Activated CD4-positive, alpha-beta T cell treated with anti-CD3 and anti-CD28 coated beads, Interleukin-2, amount 10 ng/mL, durations not matched to agents 7 days and 5 days (primary cell): ENCODE measurements at regions not wholly inside any gene's neighbourhood (a gene's known extent, or its start where the extent isn't known, plus 50 kb on each side); places are given as distances from the start of the nearest gene placed in this dataset.

Source experiments
- CTCF ChIA-PET: fragments of 350-600 bp; sonication (Branson Sonifier 250); formaldehyde crosslinking; loops from one replicate; lab custom pipeline; 2021; ENCODE audit warnings: antibody characterized with exemption; lab: Charles Lee
- POLR2A ChIA-PET: fragments of 350-600 bp; sonication (Branson Sonifier 250); formaldehyde crosslinking; loops from one replicate; lab custom pipeline; 2021; ENCODE audit warnings: antibody characterized with exemption; lab: Charles Lee
- DNase-seq: peaks from one replicate; pipeline ENCODE4 v3.0.0-alpha.2; 2020
- H3K27ac Mint-ChIP-seq: one replicate; pipeline ENCODE4 v1.8.0; 2021; ENCODE audit warnings: mild to moderate bottlenecking, moderate library complexity, mixed read lengths
- H3K27me3 Mint-ChIP-seq: one replicate; pipeline ENCODE4 v1.8.0; 2021; ENCODE audit warnings: mixed read lengths
- H3K36me3 Mint-ChIP-seq: one replicate; pipeline ENCODE4 v1.8.0; 2021; ENCODE audit warnings: low read depth, mixed read lengths
- H3K4me1 Mint-ChIP-seq: one replicate; pipeline ENCODE4 v1.8.0; 2021; ENCODE audit warnings: mixed read lengths
- H3K4me3 Mint-ChIP-seq: one replicate; pipeline ENCODE4 v1.8.0; 2021; ENCODE audit warnings: mild to moderate bottlenecking, moderate library complexity, mixed read lengths
- H3K9me3 Mint-ChIP-seq: one replicate; pipeline ENCODE4 v1.8.0; 2021; ENCODE audit warnings: mixed read lengths

DNA sequence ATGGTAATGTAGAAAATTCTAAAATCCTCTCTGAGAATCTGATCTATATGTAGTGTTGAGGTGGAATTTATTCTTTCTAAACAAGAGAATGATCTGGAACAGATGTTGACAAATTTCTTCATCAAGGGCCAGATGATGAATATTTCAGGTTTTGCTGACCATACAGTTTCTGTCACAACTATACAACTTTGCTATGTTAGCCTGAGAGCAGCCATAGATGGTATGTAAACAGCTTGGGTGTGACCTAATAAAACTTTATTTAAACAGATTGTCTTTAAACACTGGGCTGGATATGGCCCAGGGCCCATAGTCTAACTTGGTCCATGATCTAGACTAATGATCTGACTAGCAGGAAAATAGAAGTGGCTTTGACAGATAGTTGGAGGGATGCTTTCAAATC is 213.6 kb upstream of the CELF2 start:
- CTCF ChIA-PET, result no interaction called here
- POLR2A ChIA-PET, result no interaction called here
- no peaks in the 10 kb centered on the region for H3K36me3 Mint-ChIP-seq
- no peaks in the 10 kb centered on the region for H3K9me3 Mint-ChIP-seq
- no peaks in the 10 kb centered on the region for H3K4me1 Mint-ChIP-seq
- peaks cover 2% of the 10 kb centered on the region for H3K27me3 Mint-ChIP-seq
- no peak overlapping the region for H3K4me3 Mint-ChIP-seq
- DNase-seq, result no peak
- no peak overlapping the region for H3K27ac Mint-ChIP-seq

DNA sequence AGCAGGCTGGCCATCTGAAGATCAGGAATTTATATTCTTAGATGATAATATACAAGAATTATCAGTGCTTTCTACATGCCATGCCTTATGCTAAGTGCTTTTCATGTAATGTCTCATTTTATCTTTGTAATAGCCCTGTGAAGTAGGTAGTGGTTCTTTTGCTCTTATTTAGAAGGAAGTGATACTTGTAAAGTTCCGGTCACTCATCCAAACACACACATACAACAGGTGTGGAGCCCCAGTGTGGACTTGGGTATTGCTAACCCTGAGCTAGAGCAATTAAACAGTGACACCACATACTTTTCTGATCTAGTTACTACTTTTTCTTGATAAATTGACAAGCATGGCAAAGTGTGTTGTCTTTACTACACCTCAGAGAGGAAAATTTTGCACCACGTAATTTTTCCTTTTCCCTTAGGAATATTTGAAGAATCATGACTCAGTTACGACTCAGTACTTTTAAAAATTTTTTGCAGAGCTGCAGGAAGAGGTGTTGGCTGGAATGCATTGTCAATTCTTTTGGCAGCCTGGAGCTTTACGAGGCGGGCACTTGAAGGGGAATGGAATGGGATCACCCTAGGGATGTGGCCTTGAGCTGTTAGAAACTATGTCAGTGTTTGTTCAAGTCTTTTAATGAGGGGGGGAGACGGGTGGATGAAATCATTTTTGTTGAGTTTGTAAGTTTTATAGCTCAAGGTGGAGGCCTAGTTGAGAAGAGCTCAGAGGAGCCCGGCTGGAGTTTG is 212.5 kb upstream of the CELF2 start:
- ChIA-PET CTCF (no interaction called here), POLR2A (no interaction called here)
- Mint-ChIP-seq H3K36me3 (no peaks in the 10 kb centered on the region), H3K4me3 (no peak overlapping the region), H3K27me3 (peaks cover 3% of the 10 kb centered on the region), H3K27ac (no peak overlapping the region), H3K9me3 (no peaks in the 10 kb centered on the region), H3K4me1 (no peaks in the 10 kb centered on the region)
- no peak for DNase-seq

DNA sequence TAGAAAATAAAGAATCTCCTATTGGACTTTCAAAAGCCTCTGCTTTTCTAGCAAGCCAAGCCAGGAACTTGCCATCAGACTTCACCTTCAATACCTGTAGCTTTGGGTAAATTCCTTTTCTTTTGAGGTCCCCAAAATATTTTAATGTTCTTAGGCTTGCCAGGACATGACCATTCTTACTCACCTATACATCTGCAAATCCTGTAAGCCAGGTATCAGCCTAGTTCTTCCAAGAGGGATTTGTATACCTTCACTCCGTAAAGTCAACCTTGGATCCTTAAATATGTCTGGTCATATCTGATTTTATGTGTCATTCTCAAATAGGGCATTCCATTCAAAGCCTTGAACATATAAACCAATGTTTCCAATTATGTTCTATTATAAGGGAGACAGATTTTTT is 210.6 kb upstream of the CELF2 start:
- ChIA-PET POLR2A (no interaction called here), CTCF (no interaction called here)
- H3K36me3 Mint-ChIP-seq, result no peaks in the 10 kb centered on the region
- peaks cover 3% of the 10 kb centered on the region for H3K27me3 Mint-ChIP-seq
- H3K4me3 Mint-ChIP-seq, result no peak overlapping the region
- H3K4me1 Mint-ChIP-seq, result no peaks in the 10 kb centered on the region
- H3K27ac Mint-ChIP-seq, result no peak overlapping the region
- no peak for DNase-seq
- no peaks in the 10 kb centered on the region for H3K9me3 Mint-ChIP-seq

DNA sequence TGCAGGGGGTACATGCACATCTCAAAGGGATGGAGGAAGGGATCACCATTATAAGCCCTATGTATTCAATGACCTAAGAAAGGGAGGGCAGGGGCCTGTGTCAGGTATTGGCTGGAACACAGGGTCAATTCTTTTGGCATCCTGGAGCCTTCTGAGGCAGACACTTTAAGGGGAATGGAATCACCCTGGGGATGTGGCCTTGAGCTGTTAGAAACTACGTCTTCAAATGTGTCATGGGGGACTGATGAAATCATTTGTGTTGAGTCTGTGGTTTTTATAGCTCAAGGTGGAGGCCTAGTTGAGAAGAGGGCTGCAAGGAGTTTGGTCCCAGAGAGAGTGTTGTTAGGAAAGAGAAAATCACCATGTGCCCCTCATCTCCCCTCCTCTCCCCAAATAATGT is 206.1 kb upstream of the CELF2 start:
- ChIA-PET POLR2A (no interaction called here), CTCF (no interaction called here)
- H3K4me1 Mint-ChIP-seq, result no peaks in the 10 kb centered on the region
- no peaks in the 10 kb centered on the region for H3K36me3 Mint-ChIP-seq
- peaks cover 8% of the 10 kb centered on the region for H3K9me3 Mint-ChIP-seq
- no peak overlapping the region for H3K4me3 Mint-ChIP-seq
- no peak overlapping the region for H3K27ac Mint-ChIP-seq
- peaks cover 6% of the 10 kb centered on the region for H3K27me3 Mint-ChIP-seq
- DNase-seq, result no peak

DNA sequence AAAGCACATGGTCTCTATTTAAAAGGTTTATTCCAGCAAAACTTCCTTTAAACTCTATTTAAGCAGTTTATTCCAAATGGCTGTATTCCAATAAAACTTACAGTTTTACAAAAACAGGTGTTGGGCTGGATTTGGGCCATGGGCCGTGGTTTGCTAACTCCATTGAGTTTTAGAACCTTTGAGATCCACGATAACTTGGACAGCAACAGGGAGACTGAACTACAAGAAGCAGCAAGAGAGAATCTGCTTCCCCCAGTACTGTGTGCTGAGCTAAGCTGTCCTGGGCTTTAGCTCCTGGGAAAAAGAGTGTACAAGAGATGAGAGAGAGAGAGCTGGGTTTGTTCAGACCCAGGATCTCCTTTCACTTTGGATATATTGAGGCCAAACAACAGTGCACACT is 204.0 kb upstream of the CELF2 start:
- CTCF ChIA-PET, result no interaction called here
- DNase-seq, result no peak
- Mint-ChIP-seq H3K36me3 (no peaks in the 10 kb centered on the region), H3K9me3 (peaks cover 8% of the 10 kb centered on the region), H3K4me1 (no peaks in the 10 kb centered on the region), H3K27ac (no peak overlapping the region), H3K27me3 (peaks cover 4% of the 10 kb centered on the region), H3K4me3 (no peak overlapping the region)
- POLR2A ChIA-PET, result no interaction called here

- Mint-ChIP-seq H3K4me3 (no peak overlapping the region), H3K36me3 (no peaks in the 10 kb centered on the region), H3K27me3 (peaks cover 4% of the 10 kb centered on the region), H3K9me3 (peaks cover 8% of the 10 kb centered on the region), H3K27ac (no peak overlapping the region), H3K4me1 (no peaks in the 10 kb centered on the region)
- DNase-seq, result no peak
- ChIA-PET POLR2A (no interaction called here), CTCF (no interaction called here)
Observed at GRCh38 chr10:10814069-10814468, 203.6 kb upstream of the CELF2 start.

- DNase-seq, result no peak
- ChIA-PET CTCF (no interaction called here), POLR2A (no interaction called here)
- H3K36me3 Mint-ChIP-seq, result no peaks in the 10 kb centered on the region
- no peaks in the 10 kb centered on the region for H3K4me1 Mint-ChIP-seq
- H3K9me3 Mint-ChIP-seq, result peaks cover 10% of the 10 kb centered on the region
- peaks cover 3% of the 10 kb centered on the region for H3K27me3 Mint-ChIP-seq
- H3K4me3 Mint-ChIP-seq, result no peak overlapping the region
- no peak overlapping the region for H3K27ac Mint-ChIP-seq
Observed at GRCh38 chr10:10816447-10816846, 201.2 kb upstream of the CELF2 start.

DNA sequence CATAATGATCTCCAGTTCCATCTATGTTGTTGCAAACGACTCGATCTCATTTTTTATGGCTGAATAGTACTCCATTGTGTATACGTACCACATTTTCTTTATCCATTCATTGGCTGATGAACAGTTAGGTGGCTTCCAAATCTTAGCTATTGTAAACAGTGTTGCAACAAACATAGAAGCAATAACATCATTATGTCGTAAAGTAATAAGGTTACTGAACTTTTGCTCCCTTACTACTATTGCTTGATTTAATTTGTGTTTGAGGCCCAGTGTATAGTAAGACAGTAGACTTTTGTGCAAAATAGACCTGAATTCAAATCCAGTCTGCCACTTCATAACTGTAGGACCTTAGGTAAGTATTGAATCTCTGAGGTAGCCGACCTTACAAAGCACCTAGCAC is 200.1 kb upstream of the CELF2 start:
- H3K4me1 Mint-ChIP-seq, result peaks cover 4% of the 10 kb centered on the region
- no peaks in the 10 kb centered on the region for H3K36me3 Mint-ChIP-seq
- POLR2A ChIA-PET, result no interaction called here
- CTCF ChIA-PET, result no interaction called here
- peaks cover 9% of the 10 kb centered on the region for H3K9me3 Mint-ChIP-seq
- H3K27ac Mint-ChIP-seq, result no peak overlapping the region
- DNase-seq, result no peak
- H3K4me3 Mint-ChIP-seq, result no peak overlapping the region
- H3K27me3 Mint-ChIP-seq, result peaks cover 3% of the 10 kb centered on the region

- Mint-ChIP-seq H3K27me3 (peaks cover 3% of the 10 kb centered on the region), H3K4me3 (no peak overlapping the region), H3K36me3 (no peaks in the 10 kb centered on the region), H3K4me1 (peaks cover 4% of the 10 kb centered on the region), H3K9me3 (peaks cover 4% of the 10 kb centered on the region), H3K27ac (no peak overlapping the region)
- CTCF ChIA-PET, result no interaction called here
- POLR2A ChIA-PET, result no interaction called here
- DNase-seq, result no peak
Observed at GRCh38 chr10:10818082-10818481, 199.6 kb upstream of the CELF2 start.

DNA sequence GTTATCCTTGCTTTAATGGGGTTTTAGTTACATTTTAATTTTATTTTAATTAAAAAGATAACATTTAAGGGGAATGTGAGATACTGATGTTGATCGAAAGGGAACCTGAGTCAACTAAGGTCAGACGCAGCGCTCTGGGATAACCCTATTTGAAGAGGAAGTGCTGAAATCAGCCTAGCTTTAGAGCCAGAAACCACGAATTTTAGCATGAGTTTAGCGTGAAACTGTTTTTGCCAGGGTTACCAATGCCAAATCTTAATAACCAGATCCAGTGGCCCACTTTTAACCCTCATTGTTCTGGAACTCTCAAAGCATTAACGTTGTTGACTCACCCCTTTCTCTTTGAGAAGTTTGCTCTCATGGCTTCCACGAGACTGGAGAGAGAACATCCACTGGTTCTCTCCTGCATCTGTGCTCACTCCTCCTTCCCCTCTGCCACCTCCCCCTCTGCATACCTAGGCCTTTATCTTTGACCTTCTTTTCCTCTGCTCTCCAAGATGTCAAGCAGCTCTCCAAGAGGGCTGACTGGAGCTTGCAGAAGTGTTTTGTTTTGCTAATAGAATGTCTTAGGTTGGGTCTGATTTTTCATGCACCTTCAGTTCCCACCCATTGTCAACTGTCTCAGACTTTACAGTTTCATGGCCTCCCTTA is 198.3 kb upstream of the CELF2 start:
- no peak overlapping the region for H3K4me3 Mint-ChIP-seq
- no peaks in the 10 kb centered on the region for H3K36me3 Mint-ChIP-seq
- no peak overlapping the region for H3K27ac Mint-ChIP-seq
- DNase-seq, result no peak
- POLR2A ChIA-PET, result no interaction called here
- peaks cover 2% of the 10 kb centered on the region for H3K9me3 Mint-ChIP-seq
- CTCF ChIA-PET, result no interaction called here
- peaks cover 3% of the 10 kb centered on the region for H3K27me3 Mint-ChIP-seq
- peaks cover 4% of the 10 kb centered on the region for H3K4me1 Mint-ChIP-seq

- Mint-ChIP-seq H3K27ac (no peak overlapping the region), H3K36me3 (no peaks in the 10 kb centered on the region), H3K4me1 (peaks cover 4% of the 10 kb centered on the region), H3K4me3 (no peak overlapping the region), H3K9me3 (peaks cover 2% of the 10 kb centered on the region), H3K27me3 (no peaks in the 10 kb centered on the region)
- ChIA-PET CTCF (no interaction called here), POLR2A (no interaction called here)
- DNase-seq, result no peak
Observed at GRCh38 chr10:10821926-10822325, 195.7 kb upstream of the CELF2 start.

- H3K4me1 Mint-ChIP-seq, result peaks cover 4% of the 10 kb centered on the region
- H3K27me3 Mint-ChIP-seq, result peaks cover 10% of the 10 kb centered on the region
- no peak overlapping the region for H3K27ac Mint-ChIP-seq
- ChIA-PET CTCF (no interaction called here), POLR2A (no interaction called here)
- DNase-seq, result no peak
- peaks cover 2% of the 10 kb centered on the region for H3K9me3 Mint-ChIP-seq
- H3K36me3 Mint-ChIP-seq, result no peaks in the 10 kb centered on the region
- no peak overlapping the region for H3K4me3 Mint-ChIP-seq
Observed at GRCh38 chr10:10824591-10825148, 193.0 kb upstream of the CELF2 start.

DNA sequence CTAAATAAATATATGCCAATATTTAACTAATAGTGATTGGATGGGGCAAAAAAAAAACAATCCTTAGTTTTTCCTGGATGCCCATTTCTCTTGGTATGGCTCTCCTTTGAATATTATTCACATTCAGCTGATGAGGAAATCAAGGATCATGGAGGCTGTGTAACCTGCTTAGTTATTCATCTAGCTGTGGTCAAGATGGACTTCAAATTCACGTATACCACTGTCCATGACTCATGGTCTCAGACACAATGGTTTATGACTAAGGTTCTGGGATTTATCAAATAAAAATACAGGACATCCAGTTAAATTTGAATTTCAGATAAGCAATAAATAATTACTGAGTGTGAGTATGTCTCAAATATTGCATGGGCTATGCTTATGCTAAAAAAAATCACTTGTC is 191.5 kb upstream of the CELF2 start:
- peaks cover 14% of the 10 kb centered on the region for H3K27me3 Mint-ChIP-seq
- no peaks in the 10 kb centered on the region for H3K36me3 Mint-ChIP-seq
- ChIA-PET POLR2A (no interaction called here), CTCF (no interaction called here)
- no peak overlapping the region for H3K27ac Mint-ChIP-seq
- peaks cover 4% of the 10 kb centered on the region for H3K4me1 Mint-ChIP-seq
- DNase-seq, result no peak
- H3K9me3 Mint-ChIP-seq, result no peaks in the 10 kb centered on the region
- no peak overlapping the region for H3K4me3 Mint-ChIP-seq
